DOHH2 (cell line): ENCODE measurements at regions not wholly inside any gene's neighbourhood (a gene's known extent, or its start where the extent isn't known, plus 50 kb on each side); places are given as distances from the start of the nearest gene placed in this dataset.

Experiments
- CTCF ChIP-seq: fragments of 200-600 bp; sonication (generic); IDR thresholded peaks from one replicate; pipeline ENCODE4 v1.5.1; 2014; ENCODE audit warnings: antibody characterized with exemption, mild to moderate bottlenecking, low read depth, low read length; ENCODE audit not compliant: poor library complexity, severe bottlenecking
- EZH2phosphoT487 ChIP-seq: fragments of 200-600 bp; sonication (generic); IDR thresholded peaks from 2 replicates; pipeline ENCODE4 v1.6.1; 2017; ENCODE audit warnings: borderline replicate concordance, mild to moderate bottlenecking, antibody characterized with exemption, low read length, moderate library complexity, mixed read lengths

- TF ChIP-seq CTCF (no peak), EZH2phosphoT487 (no peak)
Measured at GRCh38 chr5:84764227-84764626, 379.5 kb upstream of the EDIL3 start.
